Non-pigmented ciliary epithelial cell (primary cell): ENCODE measurements at regions not wholly inside any gene's neighbourhood (a gene's known extent, or its start where the extent isn't known, plus 50 kb on each side); places are given as distances from the start of the nearest gene placed in this dataset.

Source experiments
- DNase-seq: peaks from one replicate; pipeline ENCODE4 v3.0.0-alpha.2; 2010; ENCODE audit warnings: low read depth

- no peak for DNase-seq
These were observed 110.1 kb downstream of the SNX5 start for GRCh38 chr20:17858450-17859001.

- DNase-seq: no peak
These were observed 110.8 kb downstream of the SNX5 start for GRCh38 chr20:17857639-17858449.

GRCh38 chr20:17856837-17857605 is 111.6 kb downstream of the SNX5 start:
- no peak for DNase-seq

GRCh38 chr20:17856024-17856564 is 112.5 kb downstream of the SNX5 start:
- no peak for DNase-seq

GRCh38 chr20:17854307-17854903 is 114.2 kb downstream of the SNX5 start:
- no peak for DNase-seq

- DNase-seq: no peak
These were observed 116.3 kb downstream of the SNX5 start for GRCh38 chr20:17852323-17852722.

- DNase-seq: no peak
These were observed 117.9 kb downstream of the SNX5 start for GRCh38 chr20:17850684-17851026.

GRCh38 chr20:17849901-17850683 is 118.5 kb downstream of the SNX5 start:
- DNase-seq: peak; percentile 98

GRCh38 chr20:17849138-17849900 is 119.3 kb downstream of the SNX5 start:
- DNase-seq: no peak

GRCh38 chr20:17848249-17849048 is 120.1 kb downstream of the SNX5 start:
- no peak for DNase-seq

GRCh38 chr20:17845701-17846475 is 122.7 kb downstream of the SNX5 start:
- DNase-seq: no peak

- no peak for DNase-seq
These were observed 123.9 kb downstream of the SNX5 start for GRCh38 chr20:17844549-17845298.

GRCh38 chr20:17844133-17844429 is 124.5 kb downstream of the SNX5 start:
- DNase-seq: no peak

- DNase-seq: peak; percentile 92
These were observed 125.1 kb downstream of the SNX5 start for GRCh38 chr20:17843246-17844132.

GRCh38 chr20:17841751-17842215 is 126.8 kb downstream of the SNX5 start:
- no peak for DNase-seq

GRCh38 chr20:17840423-17840822 is 128.2 kb downstream of the SNX5 start:
- no peak for DNase-seq

- no peak for DNase-seq
These were observed 129.7 kb downstream of the SNX5 start for GRCh38 chr20:17838921-17839320.

- no peak for DNase-seq
These were observed 131.4 kb downstream of the SNX5 start for GRCh38 chr20:17837179-17837578.
